Loucy (cell line): ENCODE measurements at regions not wholly inside any gene's neighbourhood (a gene's known extent, or its start where the extent isn't known, plus 50 kb on each side); places are given as distances from the start of the nearest gene placed in this dataset.

Source experiments
- H2AFZ ChIP-seq: fragments of 200-600 bp; sonication (generic); 2 replicates; pipeline ENCODE4 v1.6.0; 2016; ENCODE audit warnings: antibody characterized with exemption, mild to moderate bottlenecking, low read length, moderate library complexity
- H3F3A ChIP-seq: fragments of 200-600 bp; 2 replicates; pipeline ENCODE4 v1.6.0; 2016; ENCODE audit warnings: antibody characterized with exemption, low read depth, mild to moderate bottlenecking
- H3K27me3 ChIP-seq: fragments of 200-600 bp; sonication (generic); 2 replicates; pipeline ENCODE4 v1.6.1; 2014; ENCODE audit warnings: low read length, mild to moderate bottlenecking; ENCODE audit not compliant: insufficient read depth, poor library complexity, severe bottlenecking
- H3K36me3 ChIP-seq: fragments of 200-600 bp; sonication (generic); 2 replicates; pipeline ENCODE4 v1.6.1; 2016; ENCODE audit warnings: low read length; ENCODE audit not compliant: insufficient read depth
- H3K4me1 ChIP-seq: fragments of 200-600 bp; sonication (generic); 2 replicates; pipeline ENCODE4 v1.5.1; 2014; ENCODE audit warnings: low read length, mild to moderate bottlenecking; ENCODE audit not compliant: insufficient read depth, poor library complexity, severe bottlenecking
- H3K4me2 ChIP-seq: fragments of 200-600 bp; sonication (generic); 2 replicates; pipeline ENCODE4 v1.6.0; 2014; ENCODE audit warnings: antibody characterized with exemption, low read length, low read depth, mild to moderate bottlenecking; ENCODE audit not compliant: poor library complexity, severe bottlenecking
- H3K4me3 ChIP-seq: fragments of 200-600 bp; sonication (generic); 2 replicates; pipeline ENCODE4 v1.5.1; 2014; ENCODE audit warnings: low read length, mild to moderate bottlenecking, mixed read lengths; ENCODE audit not compliant: poor library complexity, severe bottlenecking
- H3K79me2 ChIP-seq: fragments of 200-600 bp; sonication (generic); 2 replicates; pipeline ENCODE4 v1.6.1; 2014; ENCODE audit warnings: low read length; ENCODE audit not compliant: insufficient read depth
- H3K9ac ChIP-seq: fragments of 200-600 bp; sonication (generic); 2 replicates; pipeline ENCODE4 v1.6.0; 2014; ENCODE audit warnings: mild to moderate bottlenecking, low read depth, low read length, moderate library complexity; ENCODE audit not compliant: poor library complexity, severe bottlenecking
- H3K9me2 ChIP-seq: fragments of 200-600 bp; sonication (generic); replicated peaks from 2 replicates; pipeline ENCODE4 v1.6.1; 2016; ENCODE audit warnings: low read depth, low read length, mixed read lengths
- H3K9me3 ChIP-seq: fragments of 200-600 bp; sonication (generic); 2 replicates; pipeline ENCODE4 v1.6.1; 2014; ENCODE audit warnings: mild to moderate bottlenecking, antibody characterized with exemption, low read length, low read depth; ENCODE audit not compliant: insufficient read depth
- H4K20me1 ChIP-seq: fragments of 200-600 bp; sonication (generic); 2 replicates; pipeline ENCODE4 v1.6.0; 2014; ENCODE audit warnings: antibody characterized with exemption, low read length, mild to moderate bottlenecking; ENCODE audit not compliant: insufficient read depth, poor library complexity, severe bottlenecking
- CTCF ChIP-seq: fragments of 200-600 bp; sonication (generic); conservative IDR thresholded peaks from 2 replicates; pipeline ENCODE4 v1.5.1; 2014; ENCODE audit warnings: mild to moderate bottlenecking, antibody characterized with exemption, low read length
- EZH2phosphoT487 ChIP-seq: fragments of 200-600 bp; IDR thresholded peaks from 2 replicates; pipeline ENCODE4 v1.6.1; 2018; ENCODE audit warnings: antibody characterized with exemption, mild to moderate bottlenecking, moderate library complexity, borderline replicate concordance

- TF ChIP-seq EZH2phosphoT487 (no peak), CTCF (no peak)
- H3K4me2 ChIP-seq = no peak overlapping the region
- H3K9ac ChIP-seq = no peak overlapping the region
- H3K9me3 ChIP-seq = no peaks in the 10 kb centered on the region
- H3F3A ChIP-seq = no peaks in the 10 kb centered on the region
- no peak overlapping the region for H3K4me3 ChIP-seq
- H3K79me2 ChIP-seq = no peaks in the 10 kb centered on the region
- H4K20me1 ChIP-seq = no peaks in the 10 kb centered on the region
- H3K4me1 ChIP-seq = no peaks in the 10 kb centered on the region
- H3K27me3 ChIP-seq = no peaks in the 10 kb centered on the region
- no peaks in the 10 kb centered on the region for H3K9me2 ChIP-seq
- H3K36me3 ChIP-seq = no peaks in the 10 kb centered on the region
- H2AFZ ChIP-seq = no peak overlapping the region
These were observed 139.4 kb upstream of the TP63 start for GRCh38 chr3:189491831-189492230.

GRCh38 chr3:189493271-189493670 is 137.9 kb upstream of the TP63 start:
- Histone ChIP-seq H3K9ac (no peak overlapping the region), H3K36me3 (no peaks in the 10 kb centered on the region), H3K4me1 (no peaks in the 10 kb centered on the region), H3K79me2 (no peaks in the 10 kb centered on the region), H3K27me3 (no peaks in the 10 kb centered on the region), H3K9me3 (no peaks in the 10 kb centered on the region), H3F3A (no peaks in the 10 kb centered on the region), H3K9me2 (no peaks in the 10 kb centered on the region), H2AFZ (no peak overlapping the region), H3K4me3 (no peak overlapping the region), H3K4me2 (no peak overlapping the region), H4K20me1 (no peaks in the 10 kb centered on the region)
- no peak for TF ChIP-seq CTCF
- no peak for TF ChIP-seq EZH2phosphoT487

- Histone ChIP-seq H3K9me3 (no peaks in the 10 kb centered on the region), H4K20me1 (no peaks in the 10 kb centered on the region), H3K4me3 (no peak overlapping the region), H3K4me1 (no peaks in the 10 kb centered on the region), H2AFZ (no peak overlapping the region), H3F3A (no peaks in the 10 kb centered on the region), H3K9ac (no peak overlapping the region), H3K9me2 (no peaks in the 10 kb centered on the region), H3K79me2 (no peaks in the 10 kb centered on the region), H3K36me3 (no peaks in the 10 kb centered on the region), H3K27me3 (no peaks in the 10 kb centered on the region), H3K4me2 (no peak overlapping the region)
- TF ChIP-seq EZH2phosphoT487 (no peak), CTCF (no peak)
These were observed 136.6 kb upstream of the TP63 start for GRCh38 chr3:189494632-189495031.
